ENCODE measurements at regions not wholly inside any gene's neighbourhood (a gene's known extent, or its start where the extent isn't known, plus 50 kb on each side); places are given as distances from the start of the nearest gene placed in this dataset.
A peak's percentile ranks its signal among the peaks of the same experiment; 100 is the strongest.

- no peak for DNase-seq
These were observed 152.3 kb downstream of the PAX3 start for GRCh38 chr2:222146488-222146887.

GRCh38 chr2:222142027-222142426 is 156.8 kb downstream of the PAX3 start:
- DNase-seq, result peak; percentile 1

- no peak for DNase-seq
These were observed 162.6 kb downstream of the PAX3 start for GRCh38 chr2:222136106-222136630.

GRCh38 chr2:222134654-222135053 is 164.1 kb downstream of the PAX3 start:
- no peak for DNase-seq

GRCh38 chr2:222133897-222134296 is 164.9 kb downstream of the PAX3 start:
- DNase-seq, result no peak

GRCh38 chr2:222130855-222131254 is 167.9 kb downstream of the PAX3 start:
- no peak for DNase-seq

GRCh38 chr2:222127660-222128059 is 171.1 kb downstream of the PAX3 start:
- DNase-seq, result no peak

GRCh38 chr2:222120933-222121332 is 177.9 kb downstream of the PAX3 start:
- DNase-seq, result no peak

- no peak for DNase-seq
These were observed 183.5 kb downstream of the PAX3 start for GRCh38 chr2:222115296-222115695.

- DNase-seq, result no peak
These were observed 189.7 kb downstream of the PAX3 start for GRCh38 chr2:222108957-222109585.

GRCh38 chr2:222108497-222108896 is 190.3 kb downstream of the PAX3 start:
- no peak for DNase-seq

- DNase-seq, result no peak
These were observed 193.8 kb downstream of the PAX3 start for GRCh38 chr2:222105046-222105445.

- DNase-seq, result no peak
These were observed 196.0 kb downstream of the PAX3 start for GRCh38 chr2:222102575-222103349.

GRCh38 chr2:222100704-222101699 is 197.8 kb downstream of the PAX3 start:
- DNase-seq, result no peak

- no peak for DNase-seq
These were observed 210.2 kb downstream of the PAX3 start for GRCh38 chr2:222088561-222088960.

GRCh38 chr2:222087998-222088397 is 210.8 kb downstream of the PAX3 start:
- DNase-seq, result no peak

GRCh38 chr2:222082201-222082600 is 216.6 kb downstream of the PAX3 start:
- no peak for DNase-seq

GRCh38 chr2:222080141-222080540 is 218.7 kb downstream of the PAX3 start:
- no peak for DNase-seq

GRCh38 chr2:222076973-222077690 is 221.7 kb downstream of the PAX3 start:
- peak; percentile 1 for DNase-seq

- DNase-seq, result no peak
These were observed 224.1 kb downstream of the PAX3 start for GRCh38 chr2:222074674-222075073.

- no peak for DNase-seq
These were observed 226.9 kb downstream of the PAX3 start for GRCh38 chr2:222071911-222072310.

- DNase-seq, result no peak
These were observed 234.5 kb downstream of the PAX3 start for GRCh38 chr2:222064286-222064685.

Measured in NCI-H69 (cell line).